K562 (cell line): ENCODE measurements at regions not wholly inside any gene's neighbourhood (a gene's known extent, or its start where the extent isn't known, plus 50 kb on each side); places are given as distances from the start of the nearest gene placed in this dataset.
A peak's percentile ranks its signal among the peaks of the same experiment; 100 is the strongest.

Experiments used
- CREM ChIP-seq: IDR thresholded peaks from 2 replicates; pipeline ENCODE4 v1.6.1; 2014; ENCODE audit warnings: antibody characterized with exemption, low read depth
- DNMT1 ChIP-seq: fragments of 450-650 bp; IDR thresholded peaks from 2 replicates; pipeline ENCODE4 v1.6.1; 2016; ENCODE audit warnings: antibody characterized with exemption, mild to moderate bottlenecking
- HOXB6 ChIP-seq: fragments of 250-450 bp; sonication (Bioruptor Pico); IDR thresholded peaks from 2 replicates; pipeline ENCODE4 v1.5.1; 2022; ENCODE audit warnings: mild to moderate bottlenecking, borderline replicate concordance
- RAD51 ChIP-seq: fragments of 450-650 bp; IDR thresholded peaks from 2 replicates; pipeline ENCODE4 v1.7.1; 2016; ENCODE audit warnings: low read depth, mild to moderate bottlenecking, borderline replicate concordance
- SMARCA4 ChIP-seq: fragments of 450-650 bp; IDR thresholded peaks from 2 replicates; pipeline ENCODE4 v1.6.1; 2016
- SMC3 ChIP-seq: conservative IDR thresholded peaks from 2 replicates; pipeline ENCODE4 v1.6.1; 2011; ENCODE audit warnings: low read depth, low read length, improper control_type of control experiment; ENCODE audit not compliant: insufficient read depth
- ZKSCAN3 ChIP-seq: fragments of 250-450 bp; sonication (Bioruptor Pico); IDR thresholded peaks from 2 replicates; pipeline ENCODE4 v1.4.0; 2020
- TF ChIP-seq, protein P1 (sequence below), 2 experiments: fragments of 450-650 bp in 1 of 2; sonication (generic) in 1 of 2; formaldehyde crosslinking in 1 of 2; IDR thresholded peaks; 2 replicates each; pipeline versions ENCODE4 v1.7.1 to v1.9.0; 2016 to 2022; ENCODE audit warnings: inconsistent platforms in 1 of 2, mild to moderate bottlenecking in 1 of 2, missing genetic modification reagents in 1 of 2
- TF ChIP-seq, protein P2 (sequence below), 2 experiments: fragments of 450-650 bp; conservative IDR thresholded peaks; 2 replicates each; pipeline ENCODE4 v1.6.1; 2017; ENCODE audit warnings: mild to moderate bottlenecking in 2 of 2, moderate library complexity in 2 of 2
- TF ChIP-seq, protein P3 (sequence below): fragments of 250-450 bp; sonication (Bioruptor Pico); IDR thresholded peaks from 2 replicates; pipeline ENCODE4 v1.5.0; 2020; ENCODE audit warnings: mild to moderate bottlenecking
- TF ChIP-seq, protein P4 (sequence below): sonication (generic); IDR thresholded peaks from 2 replicates; pipeline ENCODE4 v1.6.1; 2016
- TF ChIP-seq, protein P5 (sequence below): fragments of 150-350 bp; IDR thresholded peaks from 2 replicates; pipeline ENCODE4 v1.6.1; 2014; ENCODE audit warnings: low read depth, mild to moderate bottlenecking, low read length, borderline replicate concordance

DNA sequence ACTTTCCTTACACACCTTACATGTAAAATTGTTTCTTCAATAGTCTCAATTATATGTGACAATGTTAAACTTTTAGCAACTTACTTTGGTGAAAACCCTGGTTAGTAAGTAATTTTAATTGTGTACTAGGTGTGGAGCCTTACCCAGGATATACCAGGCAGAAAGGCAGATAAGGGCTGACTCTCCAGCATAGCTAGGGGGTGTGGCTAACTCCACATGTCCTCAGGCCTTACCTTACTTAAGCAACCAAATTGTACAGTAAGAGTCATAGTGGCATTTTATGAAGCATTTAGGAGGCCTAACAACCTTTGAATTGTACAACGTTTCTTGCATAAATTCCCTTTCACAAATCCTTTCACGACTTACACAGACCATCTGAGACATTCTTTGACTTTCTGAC, 118.2 kb upstream of the OR9Q1 start (continued):
- TF ChIP-seq, protein P1, sequence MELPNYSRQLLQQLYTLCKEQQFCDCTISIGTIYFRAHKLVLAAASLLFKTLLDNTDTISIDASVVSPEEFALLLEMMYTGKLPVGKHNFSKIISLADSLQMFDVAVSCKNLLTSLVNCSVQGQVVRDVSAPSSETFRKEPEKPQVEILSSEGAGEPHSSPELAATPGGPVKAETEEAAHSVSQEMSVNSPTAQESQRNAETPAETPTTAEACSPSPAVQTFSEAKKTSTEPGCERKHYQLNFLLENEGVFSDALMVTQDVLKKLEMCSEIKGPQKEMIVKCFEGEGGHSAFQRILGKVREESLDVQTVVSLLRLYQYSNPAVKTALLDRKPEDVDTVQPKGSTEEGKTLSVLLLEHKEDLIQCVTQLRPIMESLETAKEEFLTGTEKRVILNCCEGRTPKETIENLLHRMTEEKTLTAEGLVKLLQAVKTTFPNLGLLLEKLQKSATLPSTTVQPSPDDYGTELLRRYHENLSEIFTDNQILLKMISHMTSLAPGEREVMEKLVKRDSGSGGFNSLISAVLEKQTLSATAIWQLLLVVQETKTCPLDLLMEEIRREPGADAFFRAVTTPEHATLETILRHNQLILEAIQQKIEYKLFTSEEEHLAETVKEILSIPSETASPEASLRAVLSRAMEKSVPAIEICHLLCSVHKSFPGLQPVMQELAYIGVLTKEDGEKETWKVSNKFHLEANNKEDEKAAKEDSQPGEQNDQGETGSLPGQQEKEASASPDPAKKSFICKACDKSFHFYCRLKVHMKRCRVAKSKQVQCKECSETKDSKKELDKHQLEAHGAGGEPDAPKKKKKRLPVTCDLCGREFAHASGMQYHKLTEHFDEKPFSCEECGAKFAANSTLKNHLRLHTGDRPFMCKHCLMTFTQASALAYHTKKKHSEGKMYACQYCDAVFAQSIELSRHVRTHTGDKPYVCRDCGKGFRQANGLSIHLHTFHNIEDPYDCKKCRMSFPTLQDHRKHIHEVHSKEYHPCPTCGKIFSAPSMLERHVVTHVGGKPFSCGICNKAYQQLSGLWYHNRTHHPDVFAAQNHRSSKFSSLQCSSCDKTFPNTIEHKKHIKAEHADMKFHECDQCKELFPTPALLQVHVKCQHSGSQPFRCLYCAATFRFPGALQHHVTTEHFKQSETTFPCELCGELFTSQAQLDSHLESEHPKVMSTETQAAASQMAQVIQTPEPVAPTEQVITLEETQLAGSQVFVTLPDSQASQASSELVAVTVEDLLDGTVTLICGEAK (IDR thresholded peaks at IDR 0.05) = no peak
- TF ChIP-seq, protein P1 (CRISPR knock-in tag; IDR thresholded peaks at IDR 0.05) = no peak
- TF ChIP-seq, protein P2, sequence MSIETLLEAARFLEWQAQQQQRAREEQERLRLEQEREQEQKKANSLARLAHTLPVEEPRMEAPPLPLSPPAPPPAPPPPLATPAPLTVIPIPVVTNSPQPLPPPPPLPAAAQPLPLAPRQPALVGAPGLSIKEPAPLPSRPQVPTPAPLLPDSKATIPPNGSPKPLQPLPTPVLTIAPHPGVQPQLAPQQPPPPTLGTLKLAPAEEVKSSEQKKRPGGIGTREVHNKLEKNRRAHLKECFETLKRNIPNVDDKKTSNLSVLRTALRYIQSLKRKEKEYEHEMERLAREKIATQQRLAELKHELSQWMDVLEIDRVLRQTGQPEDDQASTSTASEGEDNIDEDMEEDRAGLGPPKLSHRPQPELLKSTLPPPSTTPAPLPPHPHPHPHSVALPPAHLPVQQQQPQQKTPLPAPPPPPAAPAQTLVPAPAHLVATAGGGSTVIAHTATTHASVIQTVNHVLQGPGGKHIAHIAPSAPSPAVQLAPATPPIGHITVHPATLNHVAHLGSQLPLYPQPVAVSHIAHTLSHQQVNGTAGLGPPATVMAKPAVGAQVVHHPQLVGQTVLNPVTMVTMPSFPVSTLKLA (conservative IDR thresholded peaks at IDR 0.05) = 0 out of 4 replicates have a peak, but pooled peaks of 1 of the 2 experiments have one; percentile 24
- TF ChIP-seq, protein P3, sequence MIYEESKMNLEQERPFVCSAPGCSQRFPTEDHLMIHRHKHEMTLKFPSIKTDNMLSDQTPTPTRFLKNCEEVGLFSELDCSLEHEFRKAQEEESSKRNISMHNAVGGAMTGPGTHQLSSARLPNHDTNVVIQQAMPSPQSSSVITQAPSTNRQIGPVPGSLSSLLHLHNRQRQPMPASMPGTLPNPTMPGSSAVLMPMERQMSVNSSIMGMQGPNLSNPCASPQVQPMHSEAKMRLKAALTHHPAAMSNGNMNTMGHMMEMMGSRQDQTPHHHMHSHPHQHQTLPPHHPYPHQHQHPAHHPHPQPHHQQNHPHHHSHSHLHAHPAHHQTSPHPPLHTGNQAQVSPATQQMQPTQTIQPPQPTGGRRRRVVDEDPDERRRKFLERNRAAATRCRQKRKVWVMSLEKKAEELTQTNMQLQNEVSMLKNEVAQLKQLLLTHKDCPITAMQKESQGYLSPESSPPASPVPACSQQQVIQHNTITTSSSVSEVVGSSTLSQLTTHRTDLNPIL (CRISPR knock-in tag) = no peak
- no peak for TF ChIP-seq CREM
- TF ChIP-seq, protein P4, sequence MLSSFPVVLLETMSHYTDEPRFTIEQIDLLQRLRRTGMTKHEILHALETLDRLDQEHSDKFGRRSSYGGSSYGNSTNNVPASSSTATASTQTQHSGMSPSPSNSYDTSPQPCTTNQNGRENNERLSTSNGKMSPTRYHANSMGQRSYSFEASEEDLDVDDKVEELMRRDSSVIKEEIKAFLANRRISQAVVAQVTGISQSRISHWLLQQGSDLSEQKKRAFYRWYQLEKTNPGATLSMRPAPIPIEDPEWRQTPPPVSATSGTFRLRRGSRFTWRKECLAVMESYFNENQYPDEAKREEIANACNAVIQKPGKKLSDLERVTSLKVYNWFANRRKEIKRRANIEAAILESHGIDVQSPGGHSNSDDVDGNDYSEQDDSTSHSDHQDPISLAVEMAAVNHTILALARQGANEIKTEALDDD = peak; percentile 88
- no peak for TF ChIP-seq HOXB6 (CRISPR knock-in tag)
- TF ChIP-seq RAD51 = no peak
- TF ChIP-seq SMARCA4 = peak; percentile 54
- no peak for TF ChIP-seq ZKSCAN3 (CRISPR knock-in tag)
- no peak for TF ChIP-seq SMC3
- TF ChIP-seq, protein P5, sequence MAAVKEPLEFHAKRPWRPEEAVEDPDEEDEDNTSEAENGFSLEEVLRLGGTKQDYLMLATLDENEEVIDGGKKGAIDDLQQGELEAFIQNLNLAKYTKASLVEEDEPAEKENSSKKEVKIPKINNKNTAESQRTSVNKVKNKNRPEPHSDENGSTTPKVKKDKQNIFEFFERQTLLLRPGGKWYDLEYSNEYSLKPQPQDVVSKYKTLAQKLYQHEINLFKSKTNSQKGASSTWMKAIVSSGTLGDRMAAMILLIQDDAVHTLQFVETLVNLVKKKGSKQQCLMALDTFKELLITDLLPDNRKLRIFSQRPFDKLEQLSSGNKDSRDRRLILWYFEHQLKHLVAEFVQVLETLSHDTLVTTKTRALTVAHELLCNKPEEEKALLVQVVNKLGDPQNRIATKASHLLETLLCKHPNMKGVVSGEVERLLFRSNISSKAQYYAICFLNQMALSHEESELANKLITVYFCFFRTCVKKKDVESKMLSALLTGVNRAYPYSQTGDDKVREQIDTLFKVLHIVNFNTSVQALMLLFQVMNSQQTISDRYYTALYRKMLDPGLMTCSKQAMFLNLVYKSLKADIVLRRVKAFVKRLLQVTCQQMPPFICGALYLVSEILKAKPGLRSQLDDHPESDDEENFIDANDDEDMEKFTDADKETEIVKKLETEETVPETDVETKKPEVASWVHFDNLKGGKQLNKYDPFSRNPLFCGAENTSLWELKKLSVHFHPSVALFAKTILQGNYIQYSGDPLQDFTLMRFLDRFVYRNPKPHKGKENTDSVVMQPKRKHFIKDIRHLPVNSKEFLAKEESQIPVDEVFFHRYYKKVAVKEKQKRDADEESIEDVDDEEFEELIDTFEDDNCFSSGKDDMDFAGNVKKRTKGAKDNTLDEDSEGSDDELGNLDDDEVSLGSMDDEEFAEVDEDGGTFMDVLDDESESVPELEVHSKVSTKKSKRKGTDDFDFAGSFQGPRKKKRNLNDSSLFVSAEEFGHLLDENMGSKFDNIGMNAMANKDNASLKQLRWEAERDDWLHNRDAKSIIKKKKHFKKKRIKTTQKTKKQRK = no peak
- TF ChIP-seq DNMT1 = no peak
